ENCODE measurements at regions not wholly inside any gene's neighbourhood (a gene's known extent, or its start where the extent isn't known, plus 50 kb on each side); places are given as distances from the start of the nearest gene placed in this dataset.
"Not testable (repeated sequence)": the region's sequence is repeated elsewhere in the genome, so short reads cannot be mapped to it uniquely, and the experiment has no call there.

DNA sequence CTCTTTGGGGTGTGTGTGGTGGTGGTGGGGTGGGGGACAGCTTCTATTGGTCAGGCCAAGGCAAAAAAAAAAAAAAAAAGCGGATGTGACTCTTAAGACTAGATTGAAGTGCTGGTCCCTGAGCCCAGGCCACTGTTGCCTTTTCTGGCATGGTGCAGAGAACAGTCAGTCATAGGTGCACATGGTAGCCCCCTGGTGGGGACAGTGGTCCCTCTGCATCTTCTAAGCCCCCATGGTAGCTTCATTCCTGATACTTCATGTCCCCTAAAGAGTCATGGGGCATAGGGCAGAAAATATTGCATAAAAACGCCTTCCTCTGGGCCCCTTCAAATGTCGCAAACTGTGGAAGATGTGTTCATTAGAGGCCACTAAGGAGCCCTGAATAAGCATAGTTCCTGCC lies 371.8 kb downstream of the NPHP4 start:
- no peak for DNase-seq

- DNase-seq, result no peak
These were observed 372.8 kb downstream of the NPHP4 start for GRCh38 chr1:5619469-5619868.

- DNase-seq, result no peak
These were observed 374.7 kb downstream of the NPHP4 start for GRCh38 chr1:5617546-5617945.

GRCh38 chr1:5617179-5617520 lies 375.1 kb downstream of the NPHP4 start:
- no peak for DNase-seq

DNA sequence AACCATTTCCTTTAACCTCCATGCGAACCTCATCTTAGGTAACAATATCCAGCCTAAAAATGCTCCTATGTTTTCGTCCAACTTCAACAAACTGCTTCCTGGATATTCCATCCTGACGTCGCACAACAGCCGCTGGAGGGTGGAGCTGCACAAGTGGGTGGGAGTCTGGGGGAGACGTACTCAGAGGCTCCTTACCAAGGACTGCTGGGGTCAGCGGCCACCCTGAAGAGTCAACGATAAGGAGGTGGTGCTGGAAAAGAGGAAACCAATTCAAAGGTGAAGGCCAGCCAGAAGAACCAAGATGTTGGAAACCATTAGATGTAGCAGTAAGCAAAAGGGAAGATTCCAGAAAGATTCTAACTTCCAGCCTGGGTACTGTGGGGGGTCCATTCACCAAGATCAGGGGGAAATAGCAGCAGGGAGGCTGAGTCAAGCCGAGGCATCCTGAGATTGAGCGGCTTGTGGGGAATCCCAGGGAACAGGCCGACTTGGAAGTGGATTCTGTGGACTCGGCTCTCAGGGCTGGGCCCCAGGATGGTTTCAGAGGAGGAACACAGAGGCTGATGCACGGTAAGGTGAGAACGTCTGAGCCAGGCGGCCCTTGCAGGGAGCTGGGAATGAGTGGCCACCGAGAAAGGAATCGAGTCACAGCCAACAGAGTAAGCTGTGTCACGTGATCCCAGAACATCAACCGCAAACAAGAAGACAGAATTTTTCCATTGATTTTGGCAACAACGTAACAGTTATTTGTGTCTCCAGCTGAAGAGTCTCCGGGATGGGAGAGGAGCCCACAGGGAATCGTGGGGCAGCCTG lies 375.7 kb downstream of the NPHP4 start:
- no peak for DNase-seq

DNA sequence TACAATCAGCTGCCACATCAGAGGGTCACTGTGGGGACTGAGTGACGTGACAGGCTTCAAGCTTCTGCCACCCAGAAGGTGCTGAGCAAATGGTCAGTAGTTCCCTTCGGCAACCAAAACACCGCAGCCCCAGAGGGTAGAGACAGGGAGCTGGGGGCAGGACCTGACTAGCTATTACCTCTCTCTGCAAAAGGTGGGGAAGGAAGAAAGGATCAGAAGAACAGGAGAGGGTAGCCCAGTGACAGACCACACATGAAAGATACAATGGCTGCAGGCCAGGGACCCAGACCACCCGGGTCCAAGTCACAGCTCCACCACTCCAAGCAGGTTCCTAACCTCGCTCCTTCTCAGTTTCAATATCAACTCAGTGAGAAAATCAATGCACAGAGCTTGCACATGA lies 377.1 kb downstream of the NPHP4 start:
- no peak for DNase-seq

GRCh38 chr1:5613900-5614299 lies 378.3 kb downstream of the NPHP4 start:
- no peak for DNase-seq

- no peak for DNase-seq
These were observed 380.4 kb downstream of the NPHP4 start for GRCh38 chr1:5611851-5612250.

GRCh38 chr1:5611431-5611830 lies 380.8 kb downstream of the NPHP4 start:
- DNase-seq, result no peak

GRCh38 chr1:5610432-5610831 lies 381.8 kb downstream of the NPHP4 start:
- no peak for DNase-seq

DNA sequence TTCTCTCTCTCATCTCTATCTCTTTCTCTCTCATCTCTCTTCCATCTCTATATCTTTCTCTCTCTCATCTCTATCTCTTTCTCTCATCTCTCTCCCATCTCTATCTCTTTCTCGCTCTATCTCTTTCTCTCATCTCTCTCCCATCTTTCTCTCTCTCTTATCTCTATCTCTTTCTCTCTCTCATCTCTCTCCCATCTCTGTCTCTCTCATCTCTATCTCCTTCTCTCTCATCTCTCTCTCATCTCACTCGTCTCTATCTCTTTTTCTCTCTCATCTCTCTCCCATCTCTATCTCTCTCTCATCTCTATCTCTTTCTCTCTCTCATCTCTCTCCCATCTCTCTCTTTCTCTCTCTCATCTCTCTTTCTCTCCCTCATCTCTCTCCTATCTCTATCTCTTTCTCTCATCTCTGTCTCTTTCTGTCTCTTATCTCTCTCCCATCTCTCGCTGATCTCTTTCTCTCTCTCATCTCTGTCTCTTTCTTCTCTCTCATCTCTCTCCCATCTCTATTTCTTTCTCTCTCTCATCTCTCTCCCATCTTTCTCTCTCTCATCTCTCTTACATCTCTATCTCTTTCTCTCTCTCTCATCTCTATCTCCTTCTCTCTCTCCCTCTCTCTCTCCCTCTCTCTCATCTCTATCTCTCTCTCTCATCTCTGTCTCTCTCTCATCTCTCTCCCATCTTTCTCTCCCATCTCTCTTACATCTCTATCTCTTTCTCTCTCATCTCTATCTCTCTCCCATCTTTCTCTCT lies 388.7 kb downstream of the NPHP4 start:
- no peak for DNase-seq

GRCh38 chr1:5602718-5603117 lies 389.5 kb downstream of the NPHP4 start:
- DNase-seq, result not testable (repeated sequence)

DNA sequence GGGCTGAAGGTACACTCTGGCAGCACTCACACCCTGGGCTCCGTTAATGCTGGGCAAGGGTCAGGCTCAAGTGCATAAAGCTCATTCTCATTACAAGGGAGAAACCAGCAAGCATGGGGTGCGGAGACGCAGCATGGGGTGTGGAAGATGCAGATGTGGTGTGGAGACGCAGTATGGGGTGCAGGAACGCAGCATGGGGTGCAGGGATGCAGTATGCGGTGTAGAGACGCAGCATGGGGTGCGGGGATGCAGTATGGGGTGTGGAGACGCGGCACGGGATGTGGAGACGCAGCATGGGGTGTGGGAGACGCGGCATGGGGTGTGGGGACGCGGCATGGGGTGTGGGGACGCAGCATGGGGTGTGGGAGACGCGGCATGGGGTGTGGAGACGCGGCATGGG lies 390.7 kb downstream of the NPHP4 start:
- DNase-seq, result no peak

DNA sequence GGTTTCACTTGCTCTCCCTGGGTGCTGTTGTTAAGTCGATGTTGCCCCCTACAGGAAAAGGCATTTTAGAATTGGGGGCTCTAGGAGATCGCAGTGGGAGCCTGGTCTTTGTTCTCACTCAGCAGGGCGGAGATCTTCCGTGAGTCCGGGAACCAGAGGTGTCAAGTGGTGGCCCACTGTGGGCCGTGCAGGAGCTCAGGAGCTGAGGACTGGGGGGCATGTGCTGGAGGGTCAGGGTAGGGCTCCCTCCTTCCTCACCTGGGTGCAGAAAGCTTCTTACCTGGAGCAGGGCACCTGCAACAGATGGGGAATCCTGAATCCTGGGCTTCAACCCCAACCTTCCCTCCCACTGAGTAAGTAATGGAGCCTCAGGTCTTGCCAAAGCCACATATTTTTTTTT lies 392.7 kb downstream of the NPHP4 start:
- no peak for DNase-seq

DNA sequence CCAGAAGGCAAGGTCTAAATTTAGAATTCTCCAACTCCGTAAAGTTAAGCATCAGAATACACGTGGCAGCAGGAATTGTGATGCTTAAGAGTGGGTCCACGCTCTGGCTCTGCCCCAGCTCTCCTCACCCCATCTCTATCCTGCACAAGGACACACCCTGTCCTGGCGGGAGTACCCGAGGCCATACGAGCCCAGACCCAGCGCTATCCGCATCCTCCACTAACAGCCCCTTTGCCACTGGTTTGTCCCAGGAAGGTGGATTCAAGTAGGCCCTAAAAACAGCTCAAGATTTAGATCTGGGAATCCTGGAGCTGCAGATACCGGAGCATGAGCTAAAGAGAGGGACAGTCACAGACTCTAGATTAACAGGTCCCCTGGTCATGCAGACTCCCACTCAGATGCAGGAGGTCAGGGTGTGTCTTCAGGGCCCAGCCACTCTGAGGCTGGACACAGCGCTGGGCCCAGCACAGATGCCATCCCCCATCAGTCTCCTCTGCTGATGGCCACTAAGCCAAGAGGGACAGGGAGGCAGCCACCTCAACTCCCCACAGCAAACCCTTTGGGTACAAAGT lies 393.3 kb downstream of the NPHP4 start:
- no peak for DNase-seq

- DNase-seq, result no peak
These were observed 394.0 kb downstream of the NPHP4 start for GRCh38 chr1:5597991-5598823.

DNA sequence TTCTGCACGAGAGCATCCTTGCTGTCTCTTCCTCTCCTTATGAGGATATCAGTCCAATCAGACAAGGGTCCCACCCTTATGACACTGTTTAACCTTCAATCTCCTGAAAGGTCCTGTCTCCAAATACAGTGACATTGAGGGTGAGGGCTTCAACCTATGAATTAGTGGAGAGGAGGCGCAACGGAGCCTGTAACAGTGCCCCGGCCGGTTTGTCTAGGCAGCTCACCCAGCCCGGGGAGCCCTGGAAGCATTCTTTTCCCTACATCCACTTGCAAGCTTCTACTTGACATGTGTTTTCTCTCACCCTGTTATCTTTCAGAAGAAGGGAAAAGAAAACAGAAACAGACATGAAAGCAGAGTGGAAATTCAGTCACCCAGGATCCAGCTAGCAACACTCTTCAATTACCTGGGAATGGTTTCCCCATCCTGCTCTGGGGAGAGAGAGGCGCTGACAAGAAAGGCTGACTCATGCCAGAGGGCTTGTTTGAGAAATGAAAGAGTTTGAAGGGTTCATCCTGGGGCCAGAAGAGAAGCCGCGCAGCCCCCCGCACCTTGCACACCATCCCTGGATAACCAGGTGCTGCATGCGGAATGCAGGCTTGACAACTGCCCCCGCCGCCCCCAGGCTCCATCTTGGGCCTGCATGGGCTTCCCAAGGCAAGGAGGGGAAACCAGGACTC lies 394.9 kb downstream of the NPHP4 start:
- DNase-seq, result no peak

DNA sequence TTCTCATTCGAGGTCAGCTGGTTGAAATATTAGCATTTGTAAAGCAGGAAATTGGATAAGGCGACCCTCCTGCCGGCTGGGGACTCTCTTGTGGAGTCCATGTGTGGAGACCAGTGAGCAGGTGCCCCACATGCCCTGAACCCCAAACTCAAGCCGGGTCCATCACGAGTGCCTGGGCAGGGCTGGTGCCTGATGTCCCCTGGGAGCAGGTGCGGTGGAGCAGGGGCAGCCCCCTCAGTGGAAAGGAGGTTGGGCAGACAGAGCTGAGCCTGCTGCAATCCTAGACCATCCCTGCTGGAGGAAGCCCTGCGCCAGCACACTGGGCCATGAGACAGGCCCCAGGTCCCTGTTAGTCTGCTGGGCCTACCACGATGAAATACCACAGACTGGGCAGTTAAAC lies 395.6 kb downstream of the NPHP4 start:
- DNase-seq, result no peak

- no peak for DNase-seq
These were observed 396.6 kb downstream of the NPHP4 start for GRCh38 chr1:5595531-5596170.

DNA sequence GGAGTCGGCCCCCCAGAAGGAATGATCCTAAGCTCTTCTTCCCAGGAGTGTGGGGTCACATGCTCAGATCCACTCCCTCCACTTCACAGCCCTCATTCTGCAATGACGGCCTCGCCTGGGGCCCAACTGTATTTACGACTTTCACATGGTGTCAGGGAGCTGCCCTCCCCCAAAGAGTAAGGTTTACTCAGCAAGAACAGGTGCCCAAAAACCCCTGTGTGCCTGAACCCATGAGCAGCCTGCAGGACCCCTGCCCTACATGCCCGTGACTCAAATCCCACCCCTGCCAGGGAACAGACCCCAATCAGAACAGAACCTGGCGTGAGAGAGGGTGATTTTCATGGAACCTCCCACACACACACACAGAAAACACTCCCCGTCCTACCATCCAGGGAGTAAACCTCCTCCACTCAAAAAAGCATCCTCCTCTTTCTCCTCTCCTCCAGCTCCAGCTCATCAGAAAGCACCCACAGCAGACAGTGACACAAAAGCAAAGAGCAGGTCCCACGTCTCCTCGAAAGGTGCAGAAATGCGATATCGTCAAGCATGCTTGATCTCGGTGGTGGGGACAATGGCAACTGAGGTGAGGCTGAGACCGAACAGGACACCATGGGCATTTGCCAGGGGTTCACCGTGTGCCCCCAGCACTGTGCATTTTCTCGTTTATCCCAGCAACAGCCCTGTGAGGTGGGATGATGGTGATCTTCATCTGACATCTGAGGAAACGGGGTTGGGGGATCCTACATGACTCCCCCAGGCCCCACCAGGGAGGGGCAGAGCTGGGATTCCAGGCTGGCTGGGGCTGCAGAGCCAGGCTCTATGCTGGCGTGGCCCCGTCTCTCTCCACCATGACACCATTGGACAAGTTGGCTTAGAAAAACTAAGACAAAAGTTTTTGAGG lies 397.9 kb downstream of the NPHP4 start:
- DNase-seq, result no peak

DNA sequence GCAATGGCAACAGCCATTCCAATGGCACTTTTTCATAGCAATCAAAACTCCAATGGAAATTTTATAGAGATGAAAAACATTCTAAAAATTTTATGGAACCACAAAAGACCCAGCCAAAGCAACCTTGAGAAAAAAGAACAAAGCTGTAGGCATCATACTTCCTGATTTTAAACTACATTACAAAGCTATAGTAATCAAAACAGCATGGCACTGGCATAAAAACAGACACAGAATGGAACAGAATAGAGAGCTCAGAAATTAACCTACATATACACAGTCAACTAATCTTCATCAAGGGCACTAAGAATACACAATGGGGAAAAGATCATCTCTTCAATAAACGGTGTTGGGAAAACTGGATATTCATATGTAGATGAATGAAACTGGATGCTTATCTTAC lies 401.5 kb downstream of the NPHP4 start:
- DNase-seq, result no peak

All from stimulated activated CD8-positive, alpha-beta memory T cell treated with anti-CD3 and anti-CD28 coated beads, Interleukin-4, amount 100 ng/mL, for 48 hours (primary cell).